OCI-LY7 (cell line): ENCODE measurements at regions not wholly inside any gene's neighbourhood (a gene's known extent, or its start where the extent isn't known, plus 50 kb on each side); places are given as distances from the start of the nearest gene placed in this dataset.

Experiments
- BruUV-seq: library from RNA; stranded (reverse); fragments of 400-500 nt; replicated peaks from 2 replicates; lab custom pipeline; 2021; lab: Mats Ljungman, UMichigan
- CTCF ChIA-PET: fragments of 300-600 bp; sonication (Branson Sonifier 250); formaldehyde crosslinking; loops from one replicate; lab custom pipeline; 2022; ENCODE audit warnings: antibody characterized with exemption; ENCODE audit not compliant: unreplicated experiment; lab: Charles Lee
- POLR2A ChIA-PET: fragments of 300-600 bp; sonication (Branson Sonifier 250); formaldehyde crosslinking; loops from one replicate; lab custom pipeline; 2022; ENCODE audit warnings: antibody characterized with exemption; lab: Charles Lee
- DNase-seq: peaks from one replicate; pipeline ENCODE4 v3.0.0-alpha.2; 2015; ENCODE audit warnings: low spot score
- H2AFZ ChIP-seq: fragments of 200-600 bp; sonication (generic), shearing (Covaris generic); 2 replicates; pipeline ENCODE4 v1.6.1; 2014; ENCODE audit warnings: mild to moderate bottlenecking, antibody characterized with exemption, low read length, moderate library complexity
- H3K27ac ChIP-seq: fragments of 200-600 bp; sonication (generic); 2 replicates; pipeline ENCODE4 v1.5.1; 2014; ENCODE audit warnings: mixed run types, low read depth, mild to moderate bottlenecking, moderate library complexity, low read length, inconsistent platforms; ENCODE audit not compliant: poor library complexity, severe bottlenecking
- H3K36me3 ChIP-seq: fragments of 200-600 bp; sonication (generic); 2 replicates; pipeline ENCODE4 v1.6.1; 2014; ENCODE audit warnings: mild to moderate bottlenecking, antibody characterized with exemption, low read length, moderate library complexity, mixed read lengths; ENCODE audit not compliant: insufficient read depth
- H3K4me1 ChIP-seq: fragments of 200-600 bp; sonication (generic); 2 replicates; pipeline ENCODE4 v1.5.1; 2014; ENCODE audit warnings: mild to moderate bottlenecking, low read length; ENCODE audit not compliant: insufficient read depth, poor library complexity, severe bottlenecking
- H3K4me2 ChIP-seq: fragments of 200-600 bp; sonication (generic); 2 replicates; pipeline ENCODE4 v1.6.1; 2014; ENCODE audit warnings: mild to moderate bottlenecking, low read length
- H3K4me3 ChIP-seq: fragments of 200-600 bp; sonication (generic); 2 replicates; pipeline ENCODE4 v1.5.1; 2014; ENCODE audit warnings: mild to moderate bottlenecking, low read depth, low read length; ENCODE audit not compliant: poor library complexity, severe bottlenecking
- H3K79me2 ChIP-seq: fragments of 200-600 bp; sonication (generic); 2 replicates; pipeline ENCODE4 v1.6.1; 2016; ENCODE audit warnings: low read depth, mild to moderate bottlenecking, low read length, moderate library complexity, mixed read lengths; ENCODE audit not compliant: insufficient read depth
- H3K9me2 ChIP-seq: fragments of 200-600 bp; sonication (generic); 2 replicates; pipeline ENCODE4 v1.6.1; 2016; ENCODE audit warnings: mild to moderate bottlenecking, low read length, mixed read lengths; ENCODE audit not compliant: insufficient read depth
- H3K9me3 ChIP-seq: fragments of 200-600 bp; sonication (generic); 2 replicates; pipeline ENCODE4 v1.6.1; 2014; ENCODE audit warnings: mild to moderate bottlenecking, mixed run types, low read length, mixed read lengths
- H4K20me1 ChIP-seq: fragments of 200-600 bp; sonication (generic); 2 replicates; pipeline ENCODE4 v1.6.1; 2014; ENCODE audit warnings: mild to moderate bottlenecking, antibody characterized with exemption, low read length, moderate library complexity, mixed read lengths; ENCODE audit not compliant: insufficient read depth
- EZH2phosphoT487 ChIP-seq: fragments of 200-600 bp; sonication (generic); IDR thresholded peaks from 2 replicates; pipeline ENCODE4 v1.6.1; 2018; ENCODE audit warnings: low read depth, borderline replicate concordance, mild to moderate bottlenecking, mixed run types, antibody characterized with exemption, low read length, moderate library complexity, mixed read lengths
- intact Hi-C: fragments of 100-400 bp; cut with micrococcal nuclease; formaldehyde crosslinking; loops from one replicate; pipeline ENCODE4 v1.10.0; 2022; ENCODE audit not compliant: unreplicated experiment
- TF ChIP-seq, protein P1 (sequence below): fragments of 200-600 bp; sonication (generic); conservative IDR thresholded peaks from 2 replicates; pipeline ENCODE4 v1.5.1; 2014; ENCODE audit warnings: mild to moderate bottlenecking, antibody characterized with exemption, low read length, moderate library complexity, mixed read lengths

DNA sequence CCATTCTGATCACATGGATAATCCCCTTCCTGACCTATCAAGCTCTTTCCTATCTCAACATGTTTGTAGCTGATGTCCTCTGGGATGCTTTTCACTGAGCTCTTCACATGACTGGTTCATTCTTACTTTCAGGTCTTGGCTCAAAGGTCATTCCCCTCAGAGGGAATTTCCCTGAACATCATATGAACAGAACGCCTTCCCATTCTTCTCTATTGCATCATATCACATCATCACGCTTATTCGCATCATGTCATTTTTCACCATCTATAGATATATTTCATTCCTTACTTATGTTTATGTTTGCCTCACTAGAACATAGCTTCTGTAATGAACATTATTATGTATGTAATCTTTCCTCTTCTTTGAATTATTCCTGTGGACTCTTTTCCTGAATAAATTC, 178.9 kb upstream of the APCDD1 start:
- H3K9me2 ChIP-seq: no peaks in the 10 kb centered on the region
- intact Hi-C loops: loop anchor here (10.0 kb wide), 1 partner anchor 239 kb away; no protein-coding TSS in a partner anchor
- H3K4me1 ChIP-seq: no peaks in the 10 kb centered on the region
- BruUV-seq: no TSS peak
- no peak overlapping the region for H3K27ac ChIP-seq
- no peaks in the 10 kb centered on the region for H4K20me1 ChIP-seq
- H3K4me3 ChIP-seq: no peak overlapping the region
- no peak overlapping the region for H2AFZ ChIP-seq
- TF ChIP-seq, protein P1, sequence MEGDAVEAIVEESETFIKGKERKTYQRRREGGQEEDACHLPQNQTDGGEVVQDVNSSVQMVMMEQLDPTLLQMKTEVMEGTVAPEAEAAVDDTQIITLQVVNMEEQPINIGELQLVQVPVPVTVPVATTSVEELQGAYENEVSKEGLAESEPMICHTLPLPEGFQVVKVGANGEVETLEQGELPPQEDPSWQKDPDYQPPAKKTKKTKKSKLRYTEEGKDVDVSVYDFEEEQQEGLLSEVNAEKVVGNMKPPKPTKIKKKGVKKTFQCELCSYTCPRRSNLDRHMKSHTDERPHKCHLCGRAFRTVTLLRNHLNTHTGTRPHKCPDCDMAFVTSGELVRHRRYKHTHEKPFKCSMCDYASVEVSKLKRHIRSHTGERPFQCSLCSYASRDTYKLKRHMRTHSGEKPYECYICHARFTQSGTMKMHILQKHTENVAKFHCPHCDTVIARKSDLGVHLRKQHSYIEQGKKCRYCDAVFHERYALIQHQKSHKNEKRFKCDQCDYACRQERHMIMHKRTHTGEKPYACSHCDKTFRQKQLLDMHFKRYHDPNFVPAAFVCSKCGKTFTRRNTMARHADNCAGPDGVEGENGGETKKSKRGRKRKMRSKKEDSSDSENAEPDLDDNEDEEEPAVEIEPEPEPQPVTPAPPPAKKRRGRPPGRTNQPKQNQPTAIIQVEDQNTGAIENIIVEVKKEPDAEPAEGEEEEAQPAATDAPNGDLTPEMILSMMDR: no peak
- TF ChIP-seq EZH2phosphoT487: no peak
- POLR2A ChIA-PET: no interaction called here
- no peaks in the 10 kb centered on the region for H3K9me3 ChIP-seq
- no peak for DNase-seq
- CTCF ChIA-PET: no interaction called here
- no peak overlapping the region for H3K4me2 ChIP-seq
- H3K36me3 ChIP-seq: no peaks in the 10 kb centered on the region
- H3K79me2 ChIP-seq: no peaks in the 10 kb centered on the region

DNA sequence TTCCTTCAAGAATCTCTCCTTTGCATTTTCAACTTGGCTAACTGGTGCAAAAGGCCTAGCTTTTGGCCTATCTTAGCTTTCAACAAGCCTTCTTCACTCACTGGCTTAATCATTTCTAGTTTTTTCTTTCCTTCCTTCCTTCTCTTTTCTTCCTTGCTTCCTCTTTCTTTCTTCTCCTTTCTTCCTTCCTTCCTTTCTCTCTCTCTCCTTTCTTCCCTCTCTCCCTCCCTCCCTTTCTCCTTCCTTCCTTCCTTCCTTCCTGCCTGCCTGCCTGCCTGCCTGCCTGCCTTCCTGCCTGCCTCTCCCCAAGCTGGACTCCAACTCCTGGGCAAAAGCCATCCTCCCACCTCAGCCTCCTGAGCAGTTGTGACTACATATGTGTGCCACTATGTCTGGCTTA, 176.2 kb upstream of the APCDD1 start:
- H4K20me1 ChIP-seq: no peaks in the 10 kb centered on the region
- no peak overlapping the region for H3K4me3 ChIP-seq
- TF ChIP-seq, protein P1: no peak
- no peak for TF ChIP-seq EZH2phosphoT487
- POLR2A ChIA-PET: no interaction called here
- no peak for DNase-seq
- no peaks in the 10 kb centered on the region for H3K4me1 ChIP-seq
- no peaks in the 10 kb centered on the region for H3K9me2 ChIP-seq
- CTCF ChIA-PET: no interaction called here
- intact Hi-C loops: loop anchor here (10.0 kb wide), 1 partner anchor 237 kb away; no protein-coding TSS in a partner anchor
- no peaks in the 10 kb centered on the region for H3K79me2 ChIP-seq
- H3K9me3 ChIP-seq: no peaks in the 10 kb centered on the region
- H3K27ac ChIP-seq: no peak overlapping the region
- BruUV-seq: no TSS peak
- no peak overlapping the region for H2AFZ ChIP-seq
- H3K4me2 ChIP-seq: no peak overlapping the region
- no peaks in the 10 kb centered on the region for H3K36me3 ChIP-seq

DNA sequence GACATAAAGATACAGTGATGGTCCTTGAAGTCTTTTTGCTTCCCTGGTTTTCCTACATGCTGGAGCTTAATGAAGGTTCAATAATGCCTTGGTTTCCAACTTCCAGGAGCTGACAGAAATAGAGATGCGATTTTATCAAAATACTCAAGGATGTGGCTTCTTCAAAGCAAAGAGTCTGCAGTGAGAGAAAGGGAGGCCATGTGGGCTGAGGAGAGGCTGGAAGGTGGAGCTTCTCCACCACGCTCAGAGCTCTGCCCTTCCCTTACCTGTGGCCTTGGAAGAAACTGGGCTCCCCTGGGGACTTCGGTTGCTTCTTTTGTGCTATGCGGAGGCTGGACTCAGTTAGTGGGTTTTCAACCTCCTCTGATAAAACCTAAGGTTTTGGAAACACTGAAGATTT, 175.0 kb upstream of the APCDD1 start:
- ChIA-PET CTCF (no interaction called here), POLR2A (no interaction called here)
- H3K4me3 ChIP-seq: no peak overlapping the region
- no peaks in the 10 kb centered on the region for H3K36me3 ChIP-seq
- H4K20me1 ChIP-seq: no peaks in the 10 kb centered on the region
- H3K9me2 ChIP-seq: no peaks in the 10 kb centered on the region
- no peak for DNase-seq
- intact Hi-C loops: loop anchor here (10.0 kb wide), 1 partner anchor 235 kb away; no protein-coding TSS in a partner anchor
- no peaks in the 10 kb centered on the region for H3K79me2 ChIP-seq
- no peaks in the 10 kb centered on the region for H3K4me1 ChIP-seq
- BruUV-seq: no TSS peak
- no peak overlapping the region for H2AFZ ChIP-seq
- no peak overlapping the region for H3K27ac ChIP-seq
- H3K4me2 ChIP-seq: no peak overlapping the region
- TF ChIP-seq, protein P1: no peak
- no peak for TF ChIP-seq EZH2phosphoT487
- no peaks in the 10 kb centered on the region for H3K9me3 ChIP-seq
